ENCODE measurements at regions not wholly inside any gene's neighbourhood (a gene's known extent, or its start where the extent isn't known, plus 50 kb on each side); places are given as distances from the start of the nearest gene placed in this dataset.

- TF ChIP-seq CTCF (IDR thresholded peaks at IDR 0.05 in 4 of 5, conservative IDR thresholded peaks at IDR 0.05 in 1 of 5) (no peak), POLR2A (IDR thresholded peaks at IDR 0.05) (no peak)
These were observed 1673.6 kb downstream of the PCDH7 start for GRCh38 chr4:32393806-32394205.
